Vagina (tissue), 2 donors: ENCODE measurements at regions not wholly inside any gene's neighbourhood (a gene's known extent, or its start where the extent isn't known, plus 50 kb on each side); places are given as distances from the start of the nearest gene placed in this dataset.
A peak's percentile ranks its signal among the peaks of the same experiment; 100 is the strongest.

Experiments used
- DNase-seq, 2 donors: peaks; one replicate each; pipeline ENCODE4 v3.0.0-alpha.2; 2017; ENCODE audit errors: extremely low spot score in 2 of 2
- H3K27ac ChIP-seq: fragments of 200-600 bp; sonication (generic); one replicate; pipeline ENCODE4 v1.5.1; 2019
- H3K27me3 ChIP-seq: fragments of 200-600 bp; sonication (generic); one replicate; pipeline ENCODE4 v1.5.1; 2019
- H3K36me3 ChIP-seq, 2 donors: fragments of 200-600 bp; sonication (generic); one replicate each; pipeline ENCODE4 v1.5.1; 2017 to 2019
- H3K4me1 ChIP-seq: fragments of 200-600 bp; sonication (generic); one replicate; pipeline ENCODE4 v1.5.1; 2019
- H3K4me3 ChIP-seq, 2 donors: fragments of 200-600 bp; sonication (generic); 1 replicate in 1 of 2; 2 replicates in 1 of 2; pipeline ENCODE4 v1.5.1; 2016 to 2019
- H3K9me3 ChIP-seq: fragments of 200-600 bp; sonication (generic); one replicate; pipeline ENCODE4 v1.5.1; 2019
- POLR2A ChIP-seq, 2 donors: fragments of 450-650 bp; IDR thresholded peaks; one replicate each; pipeline ENCODE4 v1.6.1; 2017; ENCODE audit warnings: antibody characterized with exemption in 2 of 2, mild to moderate bottlenecking in 2 of 2, moderate library complexity in 2 of 2
- POLR2AphosphoS5 ChIP-seq, 2 donors: sonication (generic); formaldehyde crosslinking; IDR thresholded peaks; one replicate each; pipeline ENCODE4 v1.9.0; 2017; ENCODE audit warnings: antibody characterized with exemption in 2 of 2, mild to moderate bottlenecking in 2 of 2, low read depth in 1 of 2; ENCODE audit not compliant: insufficient read depth in 1 of 2
- intact Hi-C: fragments of 100-400 bp; cut with DNase I; formaldehyde crosslinking; loops from one replicate; pipeline ENCODE4 v1.15.1; 2023
- TF ChIP-seq, protein P1 (sequence below), 3 experiments: fragments of 450-650 bp in 2 of 3; fragments of 200-600 bp in 1 of 3; sonication (generic) in 1 of 3; IDR thresholded peaks; one replicate each; pipeline ENCODE4 v1.5.1; 2017 to 2019; ENCODE audit warnings: antibody characterized with exemption in 3 of 3, mild to moderate bottlenecking in 2 of 3, moderate library complexity in 2 of 3

DNA sequence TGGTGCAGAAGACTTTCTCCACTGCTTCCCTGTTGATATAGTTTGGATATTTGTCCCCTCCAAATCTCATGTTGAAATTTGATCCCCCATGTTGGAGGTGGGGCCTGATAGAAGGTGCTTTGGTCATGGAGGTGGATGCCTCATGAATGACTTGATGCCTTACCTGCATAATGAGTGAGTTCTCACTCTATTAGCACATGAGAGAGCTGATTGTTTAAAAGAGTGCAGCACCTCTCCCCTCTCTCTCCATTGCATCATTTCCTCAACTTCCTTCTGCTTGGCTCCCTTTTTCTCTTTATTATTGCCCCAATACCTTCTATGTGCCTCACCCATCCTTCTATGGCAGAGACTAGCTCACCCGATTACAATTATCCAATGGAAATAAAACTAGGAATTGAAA, 90.8 kb upstream of the COX10 start:
- Histone ChIP-seq H3K9me3 (no peaks in the 10 kb centered on the region), H3K27me3 (no peaks in the 10 kb centered on the region), H3K36me3 (no peaks in the 10 kb centered on the region), H3K4me3 (no peak overlapping the region), H3K27ac (no peak overlapping the region), H3K4me1 (no peaks in the 10 kb centered on the region)
- TF ChIP-seq POLR2AphosphoS5 (IDR thresholded peaks at IDR 0.05; ENCODE audit: insufficient read depth in 1 of 2, low read depth in 1 of 2): no peak
- TF ChIP-seq, protein P1, sequence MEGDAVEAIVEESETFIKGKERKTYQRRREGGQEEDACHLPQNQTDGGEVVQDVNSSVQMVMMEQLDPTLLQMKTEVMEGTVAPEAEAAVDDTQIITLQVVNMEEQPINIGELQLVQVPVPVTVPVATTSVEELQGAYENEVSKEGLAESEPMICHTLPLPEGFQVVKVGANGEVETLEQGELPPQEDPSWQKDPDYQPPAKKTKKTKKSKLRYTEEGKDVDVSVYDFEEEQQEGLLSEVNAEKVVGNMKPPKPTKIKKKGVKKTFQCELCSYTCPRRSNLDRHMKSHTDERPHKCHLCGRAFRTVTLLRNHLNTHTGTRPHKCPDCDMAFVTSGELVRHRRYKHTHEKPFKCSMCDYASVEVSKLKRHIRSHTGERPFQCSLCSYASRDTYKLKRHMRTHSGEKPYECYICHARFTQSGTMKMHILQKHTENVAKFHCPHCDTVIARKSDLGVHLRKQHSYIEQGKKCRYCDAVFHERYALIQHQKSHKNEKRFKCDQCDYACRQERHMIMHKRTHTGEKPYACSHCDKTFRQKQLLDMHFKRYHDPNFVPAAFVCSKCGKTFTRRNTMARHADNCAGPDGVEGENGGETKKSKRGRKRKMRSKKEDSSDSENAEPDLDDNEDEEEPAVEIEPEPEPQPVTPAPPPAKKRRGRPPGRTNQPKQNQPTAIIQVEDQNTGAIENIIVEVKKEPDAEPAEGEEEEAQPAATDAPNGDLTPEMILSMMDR (IDR thresholded peaks at IDR 0.05): no peak
- no peak for TF ChIP-seq POLR2A (IDR thresholded peaks at IDR 0.05)
- intact Hi-C loops: no loop called here
- DNase-seq: peak in 1 of 2 donors; percentile 8

DNA sequence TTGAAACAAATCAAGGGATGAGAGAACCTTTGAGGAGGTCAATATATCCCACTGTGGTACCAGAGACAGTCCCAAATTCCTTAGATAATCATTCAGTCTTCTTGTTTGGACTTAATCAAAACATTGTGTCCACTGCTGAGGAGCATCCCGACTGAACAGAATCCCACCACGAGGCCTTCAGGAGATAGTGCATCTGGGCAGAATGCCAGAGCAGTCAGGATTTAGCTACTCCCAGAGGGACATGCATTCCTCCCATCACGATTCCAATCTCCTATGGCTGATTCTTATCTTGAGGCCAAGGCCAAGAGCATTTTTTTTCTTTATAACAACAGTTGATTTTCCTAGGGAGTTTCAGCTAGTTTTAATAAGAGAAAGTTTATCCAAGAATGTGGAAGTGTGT, 87.4 kb upstream of the COX10 start:
- no peak overlapping the region for H3K27ac ChIP-seq
- no peak for TF ChIP-seq POLR2AphosphoS5 (IDR thresholded peaks at IDR 0.05; ENCODE audit: insufficient read depth in 1 of 2, low read depth in 1 of 2)
- no peak for TF ChIP-seq POLR2A (IDR thresholded peaks at IDR 0.05)
- TF ChIP-seq, protein P1 (IDR thresholded peaks at IDR 0.05): no peak

DNA sequence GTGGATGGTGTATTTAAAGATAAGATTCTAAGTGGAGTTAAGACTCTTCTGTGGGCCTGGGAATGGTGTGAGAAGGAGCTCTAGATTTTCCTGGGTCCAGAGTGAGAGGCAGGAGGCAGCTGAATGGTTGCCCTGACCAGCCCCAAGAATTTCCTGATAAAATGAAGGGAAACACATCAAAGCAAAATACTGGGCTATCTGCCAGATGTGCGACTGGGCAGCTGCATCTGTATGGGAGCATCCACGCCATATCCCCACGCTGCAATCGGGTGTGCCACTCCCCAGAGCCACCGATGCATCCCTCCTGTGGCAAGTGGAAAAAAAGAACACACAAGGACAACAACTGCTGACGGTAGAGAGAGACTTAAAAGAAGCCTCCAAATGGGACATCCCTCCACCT, 84.3 kb upstream of the COX10 start:
- Histone ChIP-seq H3K27me3 (no peaks in the 10 kb centered on the region), H3K4me1 (no peaks in the 10 kb centered on the region), H3K36me3 (no peaks in the 10 kb centered on the region), H3K9me3 (no peaks in the 10 kb centered on the region), H3K27ac (no peak overlapping the region), H3K4me3 (no peak overlapping the region)
- no peak for TF ChIP-seq POLR2A (IDR thresholded peaks at IDR 0.05)
- no peak for TF ChIP-seq POLR2AphosphoS5 (IDR thresholded peaks at IDR 0.05; ENCODE audit: insufficient read depth in 1 of 2, low read depth in 1 of 2)
- TF ChIP-seq, protein P1 (IDR thresholded peaks at IDR 0.05): no peak
- intact Hi-C loops: no loop called here
- DNase-seq: no peak

More for the DNA sequence above, 87.4 kb upstream of the COX10 start:
- no peak overlapping the region for H3K4me3 ChIP-seq
- intact Hi-C loops: no loop called here
- H3K4me1 ChIP-seq: no peaks in the 10 kb centered on the region
- peak in 1 of 2 donors; percentile 22 for DNase-seq
- H3K9me3 ChIP-seq: no peaks in the 10 kb centered on the region
- no peaks in the 10 kb centered on the region for H3K36me3 ChIP-seq
- H3K27me3 ChIP-seq: no peaks in the 10 kb centered on the region

DNA sequence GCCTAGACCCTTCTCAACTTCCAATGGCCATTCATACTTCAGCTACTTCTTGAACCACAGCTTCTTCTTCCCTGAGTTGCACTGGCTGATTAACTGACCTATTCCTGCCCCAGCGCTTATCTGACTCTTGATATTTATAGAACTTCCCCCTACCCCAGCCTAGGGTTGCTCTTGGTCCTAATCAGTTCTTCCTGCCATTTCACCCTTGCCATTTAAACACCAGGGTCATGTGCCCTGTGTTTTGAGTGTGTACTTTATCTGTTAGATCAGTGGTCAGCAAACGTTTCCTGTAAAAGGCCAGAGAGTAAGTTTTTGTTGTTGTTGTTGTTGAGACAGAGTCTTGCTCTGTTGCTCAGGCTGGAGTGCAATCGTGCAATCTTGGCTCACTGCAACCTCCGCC, 82.4 kb upstream of the COX10 start:
- Histone ChIP-seq H3K27ac (no peak overlapping the region), H3K4me3 (no peak overlapping the region), H3K9me3 (no peaks in the 10 kb centered on the region), H3K36me3 (no peaks in the 10 kb centered on the region), H3K4me1 (no peaks in the 10 kb centered on the region), H3K27me3 (no peaks in the 10 kb centered on the region)
- no peak for DNase-seq
- TF ChIP-seq, protein P1 (IDR thresholded peaks at IDR 0.05): no peak
- TF ChIP-seq POLR2A (IDR thresholded peaks at IDR 0.05) (no peak), POLR2AphosphoS5 (IDR thresholded peaks at IDR 0.05; ENCODE audit: insufficient read depth in 1 of 2, low read depth in 1 of 2) (no peak)
- intact Hi-C loops: no loop called here

DNA sequence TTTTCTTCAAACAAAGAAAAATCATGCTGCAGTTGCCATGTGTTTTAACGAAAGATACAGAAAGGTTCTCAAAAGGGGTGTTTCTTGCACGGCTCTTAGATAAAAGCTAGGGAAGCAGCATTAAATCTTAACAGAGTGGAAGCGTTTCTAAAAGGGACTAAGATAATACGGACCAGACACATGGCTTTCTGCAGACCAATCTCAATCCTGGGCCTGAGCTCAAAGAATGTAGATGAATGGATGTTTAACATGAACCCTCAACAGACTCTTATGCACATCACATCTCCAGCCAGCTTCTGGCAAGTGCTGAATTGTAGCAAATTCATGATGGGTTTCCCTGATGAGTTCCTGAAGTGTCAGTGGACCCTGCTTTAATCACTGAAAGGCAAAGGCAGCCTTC, 80.2 kb upstream of the COX10 start:
- intact Hi-C loops: no loop called here
- no peaks in the 10 kb centered on the region for H3K4me1 ChIP-seq
- TF ChIP-seq POLR2AphosphoS5 (IDR thresholded peaks at IDR 0.05; ENCODE audit: insufficient read depth in 1 of 2, low read depth in 1 of 2) (no peak), POLR2A (IDR thresholded peaks at IDR 0.05) (no peak)
- TF ChIP-seq, protein P1 (IDR thresholded peaks at IDR 0.05): no peak
- no peaks in the 10 kb centered on the region for H3K27me3 ChIP-seq
- H3K9me3 ChIP-seq: no peaks in the 10 kb centered on the region
- H3K36me3 ChIP-seq: no peaks in the 10 kb centered on the region
- H3K4me3 ChIP-seq: no peak overlapping the region
- no peak overlapping the region for H3K27ac ChIP-seq
- DNase-seq: no peak
